NOMO-1 treated with DMSO at 0.1 percent for 48 hours (cell line): ENCODE measurements at regions not wholly inside any gene's neighbourhood (a gene's known extent, or its start where the extent isn't known, plus 50 kb on each side); places are given as distances from the start of the nearest gene placed in this dataset.

Source experiments
- DNase-seq: peaks from one replicate; lab custom pipeline; 2025; ENCODE audit not compliant: unreplicated experiment; lab: John Stamatoyannopoulos, UW

GRCh38 chr14:36035675-36036074 is 140.8 kb downstream of the PTCSC3 start:
- no peak for DNase-seq

DNA sequence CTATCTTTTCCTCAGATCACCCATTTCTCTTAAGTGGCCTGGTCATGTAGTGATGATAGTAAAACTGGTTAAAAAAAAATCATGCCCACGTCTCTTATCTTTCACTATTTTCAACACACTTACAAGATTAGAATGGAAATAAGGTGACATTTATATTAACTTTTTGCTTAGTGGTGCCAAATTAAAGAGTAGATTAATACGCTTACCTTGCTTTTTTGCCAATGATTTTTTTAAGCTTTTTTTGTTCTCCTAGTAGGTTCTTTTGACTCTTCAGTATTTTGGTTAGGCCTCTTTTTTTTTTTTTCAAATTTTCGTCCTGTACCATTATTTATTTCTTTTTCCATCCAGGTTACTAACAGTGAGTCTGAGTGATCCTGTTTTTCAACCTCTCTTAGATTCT is 147.9 kb downstream of the PTCSC3 start:
- no peak for DNase-seq

GRCh38 chr14:36028218-36028617 is 148.3 kb downstream of the PTCSC3 start:
- DNase-seq: no peak

GRCh38 chr14:36027354-36027753 is 149.2 kb downstream of the PTCSC3 start:
- DNase-seq: no peak

GRCh38 chr14:36022765-36023410 is 153.6 kb downstream of the PTCSC3 start:
- DNase-seq: no peak

DNA sequence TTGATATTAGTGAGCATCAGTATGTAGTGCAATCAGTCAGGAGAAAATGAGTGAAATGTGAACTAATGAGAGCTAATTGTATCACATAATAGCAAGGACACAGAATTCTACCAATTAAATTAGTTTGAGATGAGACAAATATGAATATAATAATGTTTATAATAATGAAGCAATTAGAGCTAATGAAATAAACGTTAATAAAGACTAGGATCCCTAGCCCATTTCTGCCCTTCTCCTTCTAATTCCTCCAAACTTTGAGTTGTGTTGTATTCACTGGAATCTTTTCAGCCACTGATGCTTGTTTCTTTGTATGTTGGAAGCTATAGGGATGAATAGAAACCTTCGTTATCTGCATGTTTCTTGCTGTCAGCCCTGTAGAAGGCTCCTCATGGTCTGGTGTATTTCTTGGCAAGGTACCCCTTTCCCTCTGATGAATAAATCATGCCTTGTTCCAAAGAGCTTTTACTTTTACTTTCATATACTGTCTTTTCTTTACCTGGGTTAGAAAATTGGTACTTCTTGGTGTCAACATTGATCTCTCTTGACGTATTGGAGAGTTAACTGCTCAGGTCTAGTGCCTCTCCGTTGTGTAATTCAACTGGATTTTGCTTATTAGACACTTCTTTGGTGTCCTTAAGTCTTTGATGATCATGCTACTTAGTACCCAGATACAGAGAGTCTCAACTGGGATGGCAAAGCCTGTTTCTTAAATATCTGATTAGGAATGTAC is 154.8 kb downstream of the PTCSC3 start:
- no peak for DNase-seq

- DNase-seq: no peak
These were observed 155.5 kb downstream of the PTCSC3 start for GRCh38 chr14:36021030-36021422.

GRCh38 chr14:36020120-36021029 is 156.1 kb downstream of the PTCSC3 start:
- DNase-seq: no peak

DNA sequence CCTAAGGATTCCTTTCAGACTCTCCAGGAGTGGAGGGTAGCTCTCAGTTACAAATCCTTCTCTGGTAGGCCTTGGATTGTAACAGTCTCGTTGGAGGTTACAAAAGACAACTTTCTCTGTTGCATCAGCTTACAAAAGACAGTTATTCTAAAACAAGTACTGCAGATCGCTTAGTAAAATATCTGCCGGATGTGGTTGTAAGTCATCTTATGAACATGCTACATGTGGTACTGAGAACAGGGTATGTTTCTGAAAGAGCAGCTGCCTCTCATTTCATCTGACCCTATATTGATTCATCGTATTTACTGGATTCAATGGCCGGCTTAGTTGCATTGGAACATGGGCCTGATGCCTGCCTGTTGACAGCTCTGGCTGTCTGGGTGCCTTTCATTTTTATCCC is 157.4 kb downstream of the PTCSC3 start:
- DNase-seq: no peak

GRCh38 chr14:36014236-36014635 is 162.3 kb downstream of the PTCSC3 start:
- no peak for DNase-seq

DNA sequence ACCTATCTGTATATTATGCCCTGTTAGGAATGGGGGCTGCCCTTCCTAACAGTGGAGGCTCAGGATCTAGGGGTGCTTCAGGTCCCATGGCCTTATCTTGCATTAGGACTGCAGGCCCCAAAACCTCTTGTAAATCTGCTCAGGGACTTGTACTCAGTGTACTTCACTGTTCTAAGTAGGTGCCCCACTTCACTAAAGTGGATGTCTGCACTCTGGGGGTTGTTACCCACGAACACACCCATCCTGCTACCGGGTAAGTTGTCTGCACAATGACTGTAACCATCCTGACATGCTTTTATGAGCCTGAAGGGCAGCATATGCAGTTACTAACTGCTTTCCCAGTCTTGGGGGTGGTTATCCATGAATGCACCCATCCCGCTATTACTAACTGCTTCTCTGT is 163.0 kb downstream of the PTCSC3 start:
- DNase-seq: no peak

DNA sequence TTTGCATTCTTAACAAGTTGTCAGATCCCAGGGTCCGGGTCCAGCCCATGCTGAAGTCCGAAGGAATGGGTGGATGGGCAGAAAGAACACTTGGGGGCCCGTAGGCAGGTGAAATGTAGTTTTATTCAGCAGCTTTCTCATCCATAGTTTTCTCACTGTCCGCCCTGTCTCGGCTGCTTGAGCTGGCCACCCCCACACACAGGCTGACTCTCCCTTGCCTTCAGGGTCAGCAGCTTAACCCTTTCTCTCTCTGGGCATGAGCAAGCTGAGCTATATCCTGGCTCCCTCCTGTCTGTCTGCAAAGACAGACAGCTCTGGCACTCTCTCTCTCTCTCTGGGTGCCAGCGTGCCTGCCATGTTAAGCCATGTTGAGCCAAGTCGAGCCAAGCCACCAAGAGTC is 163.9 kb downstream of the PTCSC3 start:
- DNase-seq: no peak

DNA sequence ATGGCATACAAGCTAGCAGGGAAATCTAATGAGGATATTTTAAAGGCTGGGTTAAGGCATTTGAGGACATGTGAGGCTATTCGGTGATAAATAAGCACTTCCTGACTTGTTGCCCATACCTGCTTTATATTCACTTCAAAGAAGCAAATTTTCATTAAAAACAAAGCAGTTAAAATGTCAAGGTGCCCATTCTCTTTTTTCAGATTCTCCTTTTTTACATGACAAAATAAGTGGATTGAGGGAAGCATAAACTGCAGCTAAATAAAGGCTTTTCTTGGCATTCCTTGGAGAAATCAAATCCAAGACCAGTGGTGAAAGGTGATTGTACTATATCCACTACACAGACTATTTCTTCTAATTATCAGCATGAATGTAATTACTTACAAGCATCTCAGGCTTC is 166.9 kb downstream of the PTCSC3 start:
- DNase-seq: no peak

DNA sequence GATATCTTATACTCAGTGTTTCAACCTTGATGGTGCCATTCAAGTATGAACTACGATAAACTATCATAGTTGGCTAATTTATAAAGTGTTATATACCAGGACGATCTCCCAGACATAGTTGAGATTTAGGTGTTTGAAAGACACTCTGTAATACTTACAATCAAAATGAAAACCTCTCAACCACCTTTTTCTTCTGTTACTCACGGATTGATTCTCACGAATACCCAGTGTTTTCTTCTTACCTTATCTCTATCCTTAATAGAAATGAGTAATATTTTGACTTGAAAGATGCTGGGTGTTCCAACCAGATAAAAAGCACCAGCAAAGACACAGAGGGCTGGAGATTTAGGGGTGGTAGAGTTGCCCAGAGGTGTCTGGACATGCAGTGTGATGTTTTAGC is 169.9 kb downstream of the PTCSC3 start:
- DNase-seq: no peak

DNA sequence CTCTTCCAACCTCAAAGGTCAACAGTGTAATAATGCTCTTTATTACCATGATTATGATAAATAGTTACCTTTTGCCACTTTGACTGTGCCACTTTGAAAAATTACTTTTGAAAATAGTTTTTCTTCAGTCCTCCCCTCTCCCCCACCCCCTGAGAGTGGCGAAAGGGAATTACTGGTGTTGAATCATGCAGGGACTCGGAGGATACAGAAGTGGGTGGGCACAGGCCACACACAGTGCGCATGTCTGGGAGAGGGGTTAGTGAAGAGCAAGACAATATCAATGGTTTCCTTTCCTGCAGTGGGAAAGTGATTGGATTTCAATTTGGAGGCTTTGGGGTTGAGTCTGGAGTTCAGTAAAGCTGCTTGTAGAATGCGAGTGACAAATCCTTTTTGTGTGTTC is 170.9 kb downstream of the PTCSC3 start:
- DNase-seq: no peak

- no peak for DNase-seq
These were observed 174.6 kb downstream of the PTCSC3 start for GRCh38 chr14:36001936-36002335.

- no peak for DNase-seq
These were observed 173.2 kb downstream of the BRMS1L start for GRCh38 chr14:35999294-35999693.

DNA sequence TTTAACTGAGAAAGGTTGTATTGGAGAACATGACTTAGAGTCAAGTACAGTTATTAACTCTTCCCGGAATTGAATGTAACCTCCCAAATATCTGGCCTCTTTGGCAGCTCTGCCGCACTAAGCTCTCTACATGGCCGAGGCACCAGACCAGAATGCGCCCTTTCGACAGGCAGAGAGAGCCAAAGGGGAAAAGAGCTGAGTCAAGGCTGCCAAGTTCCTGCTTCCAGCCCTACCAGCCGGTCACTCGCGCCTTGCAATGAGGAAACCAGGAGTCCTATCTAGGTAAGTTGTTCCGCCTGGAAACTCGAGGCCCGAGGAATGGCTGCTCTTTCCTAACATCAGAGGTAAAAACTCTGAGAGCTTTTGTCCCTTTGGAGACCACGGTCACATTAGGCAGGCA is 172.2 kb downstream of the BRMS1L start:
- no peak for DNase-seq

GRCh38 chr14:35993684-35993960 is 167.5 kb downstream of the BRMS1L start:
- DNase-seq: no peak

GRCh38 chr14:35992816-35993683 is 166.9 kb downstream of the BRMS1L start:
- no peak for DNase-seq

- no peak for DNase-seq
These were observed 165.2 kb downstream of the BRMS1L start for GRCh38 chr14:35991356-35991755.
